CD4-positive, alpha-beta T cell treated with Interleukin-4 for 4 hours (primary cell): ENCODE measurements at regions not wholly inside any gene's neighbourhood (a gene's known extent, or its start where the extent isn't known, plus 50 kb on each side); places are given as distances from the start of the nearest gene placed in this dataset.

Experiments used
- DNase-seq: peaks from one replicate; pipeline ENCODE4 v3.0.0-alpha.2; 2020

- no peak for DNase-seq
Measured at GRCh38 chr2:150887926-150888325, 373.7 kb downstream of the RBM43 start.

- no peak for DNase-seq
Measured at GRCh38 chr2:150885774-150886386, 375.8 kb downstream of the RBM43 start.

GRCh38 chr2:150885236-150885635, 376.4 kb downstream of the RBM43 start:
- DNase-seq = no peak

GRCh38 chr2:150883613-150883895, 378.1 kb downstream of the RBM43 start:
- no peak for DNase-seq

- no peak for DNase-seq
Measured at GRCh38 chr2:150882751-150883612, 378.7 kb downstream of the RBM43 start.

- DNase-seq = no peak
Measured at GRCh38 chr2:150880986-150881385, 380.7 kb downstream of the RBM43 start.

- DNase-seq = no peak
Measured at GRCh38 chr2:150878356-150878755, 383.3 kb downstream of the RBM43 start.

- no peak for DNase-seq
Measured at GRCh38 chr2:150876251-150876950, 385.3 kb downstream of the RBM43 start.

- no peak for DNase-seq
Measured at GRCh38 chr2:150873396-150873772, 385.9 kb upstream of the RND3 start.

GRCh38 chr2:150872756-150873395, 385.4 kb upstream of the RND3 start:
- DNase-seq = no peak

GRCh38 chr2:150866431-150866830, 379.0 kb upstream of the RND3 start:
- DNase-seq = no peak

- no peak for DNase-seq
Measured at GRCh38 chr2:150863691-150864090, 376.2 kb upstream of the RND3 start.

- no peak for DNase-seq
Measured at GRCh38 chr2:150860301-150860700, 372.8 kb upstream of the RND3 start.

- DNase-seq = no peak
Measured at GRCh38 chr2:150859877-150860276, 372.4 kb upstream of the RND3 start.

- DNase-seq = no peak
Measured at GRCh38 chr2:150859162-150859561, 371.7 kb upstream of the RND3 start.

- DNase-seq = no peak
Measured at GRCh38 chr2:150858382-150858781, 370.9 kb upstream of the RND3 start.

- DNase-seq = no peak
Measured at GRCh38 chr2:150856596-150857281, 369.3 kb upstream of the RND3 start.

GRCh38 chr2:150853263-150853662, 365.8 kb upstream of the RND3 start:
- no peak for DNase-seq

- DNase-seq = no peak
Measured at GRCh38 chr2:150850641-150851040, 363.2 kb upstream of the RND3 start.

- DNase-seq = no peak
Measured at GRCh38 chr2:150847578-150847977, 360.1 kb upstream of the RND3 start.

GRCh38 chr2:150846691-150847090, 359.2 kb upstream of the RND3 start:
- no peak for DNase-seq

- DNase-seq = no peak
Measured at GRCh38 chr2:150832686-150833085, 345.2 kb upstream of the RND3 start.

- DNase-seq = no peak
Measured at GRCh38 chr2:150824118-150824517, 336.7 kb upstream of the RND3 start.
